Smooth muscle cell (in vitro differentiated cells): ENCODE measurements at regions not wholly inside any gene's neighbourhood (a gene's known extent, or its start where the extent isn't known, plus 50 kb on each side); places are given as distances from the start of the nearest gene placed in this dataset.
"Not testable (repeated sequence)": the region's sequence is repeated elsewhere in the genome, so short reads cannot be mapped to it uniquely, and the experiment has no call there.

ENCODE experiments used
- DNase-seq: peaks from one replicate; lab custom pipeline; 2025; ENCODE audit not compliant: unreplicated experiment; lab: John Stamatoyannopoulos, UW
- H2AFZ ChIP-seq: fragments of 200-600 bp; sonication (generic); 2 replicates; pipeline ENCODE4 v1.6.0; 2016; ENCODE audit warnings: antibody characterized with exemption, low read depth, mild to moderate bottlenecking
- H3F3A ChIP-seq: fragments of 200-600 bp; sonication (generic); 2 replicates; pipeline ENCODE4 v1.6.0; 2017; ENCODE audit warnings: antibody characterized with exemption, low read depth
- H3K27ac ChIP-seq: fragments of 200-600 bp; sonication (generic); 2 replicates; pipeline ENCODE4 v1.5.1; 2016; ENCODE audit warnings: low read depth, mild to moderate bottlenecking
- H3K27me3 ChIP-seq: fragments of 200-600 bp; sonication (generic); 2 replicates; pipeline ENCODE4 v1.6.1; 2016; ENCODE audit warnings: low read depth, mild to moderate bottlenecking
- H3K36me3 ChIP-seq: fragments of 200-600 bp; sonication (generic); 2 replicates; pipeline ENCODE4 v1.5.1; 2016; ENCODE audit warnings: low read depth
- H3K4me1 ChIP-seq: fragments of 200-600 bp; sonication (generic); 2 replicates; pipeline ENCODE4 v1.5.1; 2016; ENCODE audit warnings: low read depth
- H3K4me2 ChIP-seq: fragments of 200-600 bp; sonication (generic); 2 replicates; pipeline ENCODE4 v1.6.0; 2016; ENCODE audit warnings: mild to moderate bottlenecking
- H3K4me3 ChIP-seq: fragments of 200-600 bp; sonication (generic); 2 replicates; pipeline ENCODE4 v1.5.1; 2016; ENCODE audit warnings: mild to moderate bottlenecking
- H3K79me2 ChIP-seq: fragments of 200-600 bp; sonication (generic); 2 replicates; pipeline ENCODE4 v1.6.0; 2016; ENCODE audit warnings: low read depth, mild to moderate bottlenecking
- H3K9ac ChIP-seq: fragments of 200-600 bp; sonication (generic); 2 replicates; pipeline ENCODE4 v1.6.0; 2016; ENCODE audit warnings: low read depth
- H3K9me3 ChIP-seq: fragments of 200-600 bp; sonication (generic); replicated peaks from 2 replicates; pipeline ENCODE4 v1.5.1; 2016; ENCODE audit warnings: low read depth
- H4K20me1 ChIP-seq: fragments of 200-600 bp; sonication (generic); 2 replicates; pipeline ENCODE4 v1.6.0; 2016; ENCODE audit warnings: low read depth
- CTCF ChIP-seq: fragments of 200-600 bp; sonication (generic); IDR thresholded peaks from 2 replicates; pipeline ENCODE4 v1.5.1; 2017; ENCODE audit warnings: borderline replicate concordance, mild to moderate bottlenecking, antibody characterized with exemption; ENCODE audit not compliant: insufficient read depth, poor library complexity, severe bottlenecking
- WGBS: methylation state at CpG from one replicate; pipeline ENCODE4 v1.1.7; 2016; ENCODE audit warnings: low lambda C conversion rate; 5-methylcytosine and 5-hydroxymethylcytosine counted together

- H3F3A ChIP-seq, result no peaks in the 10 kb centered on the region
- no peaks in the 10 kb centered on the region for H3K9me3 ChIP-seq
- H3K27me3 ChIP-seq, result no peaks in the 10 kb centered on the region
- no peaks in the 10 kb centered on the region for H3K4me1 ChIP-seq
- DNase-seq, result no peak
- H2AFZ ChIP-seq, result peak overlapping the region; percentile 43
- H4K20me1 ChIP-seq, result no peaks in the 10 kb centered on the region
- peak overlapping the region; percentile 95 for H3K4me2 ChIP-seq
- no peak overlapping the region for H3K27ac ChIP-seq
- no peaks in the 10 kb centered on the region for H3K36me3 ChIP-seq
- no peak overlapping the region for H3K9ac ChIP-seq
- 15% methylated on average over 15 of the region's 32 CpGs for WGBS
- peak overlapping the region; percentile 68 for H3K4me3 ChIP-seq
- TF ChIP-seq CTCF, result no peak
- H3K79me2 ChIP-seq, result no peaks in the 10 kb centered on the region
Measured at GRCh38 chr5:1593903-1594356, 70.2 kb upstream of the LPCAT1 start.

GRCh38 chr5:1588071-1588694, 64.4 kb upstream of the LPCAT1 start:
- not testable (repeated sequence) for H3K4me3 ChIP-seq, H3K4me2 ChIP-seq

GRCh38 chr5:1583081-1583875, 59.5 kb upstream of the LPCAT1 start:
- 90% methylated on average over 15 of the region's 15 CpGs for WGBS
- not testable (repeated sequence) for H3K4me1 ChIP-seq, H4K20me1 ChIP-seq, H3F3A ChIP-seq, H3K27me3 ChIP-seq, H3K36me3 ChIP-seq, H3K79me2 ChIP-seq, DNase-seq, H3K9ac ChIP-seq, H3K4me2 ChIP-seq, H3K9me3 ChIP-seq, H3K4me3 ChIP-seq, H3K27ac ChIP-seq, H2AFZ ChIP-seq

More at GRCh38 chr5:1588071-1588694, 64.4 kb upstream of the LPCAT1 start:
- H2AFZ ChIP-seq, H3K79me2 ChIP-seq, H3F3A ChIP-seq, H3K9ac ChIP-seq, H3K27me3 ChIP-seq, H4K20me1 ChIP-seq, H3K9me3 ChIP-seq, H3K4me1 ChIP-seq, DNase-seq, H3K27ac ChIP-seq, H3K36me3 ChIP-seq: not testable (repeated sequence)
- 93% methylated on average over 17 of the region's 17 CpGs for whole genome bisulfite sequencing

GRCh38 chr5:1579389-1579788, 55.6 kb upstream of the LPCAT1 start:
- H2AFZ ChIP-seq, H3K27ac ChIP-seq, DNase-seq, H3K4me3 ChIP-seq, H3K9ac ChIP-seq, H3K4me2 ChIP-seq, H3K4me1 ChIP-seq, H3F3A ChIP-seq, H3K27me3 ChIP-seq, H3K79me2 ChIP-seq, H3K36me3 ChIP-seq, H4K20me1 ChIP-seq, H3K9me3 ChIP-seq: not testable (repeated sequence)
- 91% methylated on average over 5 of the region's 5 CpGs for WGBS

GRCh38 chr5:1576851-1577250, 53.1 kb upstream of the LPCAT1 start:
- DNase-seq, H2AFZ ChIP-seq, H3K36me3 ChIP-seq, H3K79me2 ChIP-seq, H3K4me3 ChIP-seq, H3K27ac ChIP-seq, H3K9ac ChIP-seq, H3K27me3 ChIP-seq, H3K9me3 ChIP-seq, H4K20me1 ChIP-seq, H3F3A ChIP-seq, H3K4me1 ChIP-seq, H3K4me2 ChIP-seq: not testable (repeated sequence)
- WGBS, result 83% methylated on average over 7 of the region's 7 CpGs

GRCh38 chr5:1575991-1576714, 52.4 kb upstream of the LPCAT1 start:
- H2AFZ ChIP-seq, H3K4me1 ChIP-seq, H3K79me2 ChIP-seq, H3F3A ChIP-seq, H3K27me3 ChIP-seq, H3K4me3 ChIP-seq, H3K4me2 ChIP-seq, H3K36me3 ChIP-seq, H3K9me3 ChIP-seq, H3K9ac ChIP-seq, H4K20me1 ChIP-seq, H3K27ac ChIP-seq, DNase-seq: not testable (repeated sequence)
- 97% methylated on average over 21 of the region's 25 CpGs for WGBS

- H4K20me1 ChIP-seq, H3K4me2 ChIP-seq, H3K36me3 ChIP-seq, H3K4me1 ChIP-seq, H3F3A ChIP-seq, H3K27me3 ChIP-seq, H3K4me3 ChIP-seq, DNase-seq, H3K9ac ChIP-seq, H2AFZ ChIP-seq, H3K27ac ChIP-seq, H3K79me2 ChIP-seq, H3K9me3 ChIP-seq: not testable (repeated sequence)
- WGBS, result 94% methylated on average over 5 of the region's 5 CpGs
Measured at GRCh38 chr5:1575491-1575890, 51.7 kb upstream of the LPCAT1 start.
